Thymus (tissue), 11 donors: ENCODE measurements at regions not wholly inside any gene's neighbourhood (a gene's known extent, or its start where the extent isn't known, plus 50 kb on each side); places are given as distances from the start of the nearest gene placed in this dataset.

ENCODE experiments used
- DNase-seq, 9 donors: peaks; one replicate each; pipeline ENCODE4 v3.0.0-alpha.2; 2013; ENCODE audit warnings: low spot score in 9 of 9, low read depth in 6 of 9, missing footprints in 1 of 9
- H3K27ac ChIP-seq, 2 donors: one replicate each; pipeline ENCODE4 v1.5.1; 2013; ENCODE audit warnings: control low read depth in 1 of 2, low read depth in 1 of 2, low read length in 1 of 2, mild to moderate bottlenecking in 1 of 2, moderate library complexity in 1 of 2
- H3K27me3 ChIP-seq, 2 donors: one replicate each; pipeline ENCODE4 v1.5.1; 2013; ENCODE audit warnings: low read length in 1 of 2; ENCODE audit not compliant: control insufficient read depth in 2 of 2, insufficient read depth in 1 of 2
- H3K36me3 ChIP-seq, 2 donors: one replicate each; pipeline ENCODE4 v1.5.1; 2013; ENCODE audit warnings: low read length in 1 of 2, mild to moderate bottlenecking in 1 of 2, moderate library complexity in 1 of 2; ENCODE audit not compliant: control insufficient read depth in 2 of 2, insufficient read depth in 2 of 2
- H3K4me1 ChIP-seq, 2 donors: one replicate each; pipeline ENCODE4 v1.5.1; 2013; ENCODE audit warnings: low read length in 2 of 2; ENCODE audit not compliant: control insufficient read depth in 2 of 2, insufficient read depth in 2 of 2
- H3K4me3 ChIP-seq, 2 donors: one replicate each; pipeline ENCODE4 v1.5.1; 2013; ENCODE audit warnings: low read length in 2 of 2, control low read depth in 1 of 2, mild to moderate bottlenecking in 1 of 2
- H3K9me3 ChIP-seq, 2 donors: one replicate each; pipeline ENCODE4 v1.5.1; 2013; ENCODE audit warnings: low read length in 1 of 2, mild to moderate bottlenecking in 1 of 2; ENCODE audit not compliant: control insufficient read depth in 2 of 2, insufficient read depth in 1 of 2
- WGBS: extraction: QIAGEN DNeasy Blood & Tissue Kit; methylation state at CpG from one replicate; pipeline ENCODE4 v1.1.7; 2013; 5-methylcytosine and 5-hydroxymethylcytosine counted together
- donor health status: healthy.

DNA sequence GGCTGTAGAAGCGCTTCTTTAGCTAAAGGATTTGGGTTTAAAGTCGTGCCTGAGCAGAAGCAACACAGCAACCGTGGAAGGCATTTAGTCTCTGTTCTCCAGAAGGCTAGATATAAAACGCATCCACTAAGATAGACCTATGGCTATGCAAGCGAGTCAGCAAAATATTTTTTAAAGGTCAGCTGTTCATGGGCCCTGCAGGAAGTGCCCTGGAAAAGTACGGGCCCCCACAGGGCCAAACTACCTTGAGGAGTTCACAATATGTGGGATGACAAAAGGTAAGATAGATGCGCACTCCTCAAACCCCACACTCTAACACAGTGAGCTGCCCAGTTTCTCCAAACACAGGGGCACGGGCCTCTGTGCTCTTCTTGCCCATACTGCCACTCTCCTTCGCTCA lies 261.6 kb downstream of the VPS13C start:
- Histone ChIP-seq H3K4me1 (no peaks in the 10 kb centered on the region), H3K4me3 (no peak overlapping the region), H3K27ac (no peak overlapping the region), H3K27me3 (no peaks in the 10 kb centered on the region), H3K36me3 (no peaks in the 10 kb centered on the region), H3K9me3 (no peaks in the 10 kb centered on the region)
- 89% methylated on average over 9 of the region's 9 CpGs for WGBS
- DNase-seq: no peak

- Histone ChIP-seq H3K27me3 (no peaks in the 10 kb centered on the region), H3K4me1 (no peaks in the 10 kb centered on the region), H3K27ac (no peak overlapping the region), H3K9me3 (no peaks in the 10 kb centered on the region), H3K4me3 (no peak overlapping the region), H3K36me3 (no peaks in the 10 kb centered on the region)
- no peak for DNase-seq
- 93% methylated on average over 3 of the region's 3 CpGs for WGBS
Observed at GRCh38 chr15:61796056-61796455, 264.2 kb downstream of the VPS13C start.

GRCh38 chr15:61794881-61795280 lies 265.4 kb downstream of the VPS13C start:
- no peaks in the 10 kb centered on the region for H3K4me1 ChIP-seq
- no peaks in the 10 kb centered on the region for H3K36me3 ChIP-seq
- DNase-seq: no peak
- H3K27me3 ChIP-seq: no peaks in the 10 kb centered on the region
- no peak overlapping the region for H3K27ac ChIP-seq
- no peak overlapping the region for H3K4me3 ChIP-seq
- H3K9me3 ChIP-seq: no peaks in the 10 kb centered on the region
- WGBS: 68% methylated on average over 1 of the region's 1 CpG

GRCh38 chr15:61794276-61794675 lies 266.0 kb downstream of the VPS13C start:
- Histone ChIP-seq H3K4me1 (no peaks in the 10 kb centered on the region), H3K36me3 (no peaks in the 10 kb centered on the region), H3K9me3 (no peaks in the 10 kb centered on the region), H3K27me3 (no peaks in the 10 kb centered on the region), H3K27ac (no peak overlapping the region), H3K4me3 (no peak overlapping the region)
- 89% methylated on average over 1 of the region's 1 CpG for WGBS
- no peak for DNase-seq

DNA sequence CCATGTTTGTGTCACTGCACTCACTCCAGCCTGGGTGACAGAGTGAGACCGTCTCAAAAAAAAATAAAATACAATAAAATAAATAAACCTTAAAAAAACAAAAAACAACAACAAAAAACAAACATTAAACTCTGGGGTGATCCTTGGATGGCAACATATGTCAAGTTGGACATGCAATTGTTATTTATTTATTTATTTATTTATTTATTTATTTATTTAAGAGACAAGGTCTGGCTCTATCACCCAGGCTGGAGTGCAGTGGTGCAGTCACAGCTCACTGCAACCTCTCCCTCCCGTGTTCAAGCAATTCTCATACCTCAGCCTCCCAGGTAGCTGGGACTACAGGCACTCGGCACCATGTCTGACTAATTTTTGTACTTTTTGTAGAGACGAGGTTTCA lies 275.5 kb downstream of the VPS13C start:
- no peak overlapping the region for H3K27ac ChIP-seq

GRCh38 chr15:61780278-61780980 lies 279.8 kb downstream of the VPS13C start:
- H3K9me3 ChIP-seq: no peaks in the 10 kb centered on the region
- H3K36me3 ChIP-seq: no peaks in the 10 kb centered on the region
- DNase-seq: no peak
- 94% methylated on average over 8 of the region's 8 CpGs for WGBS
- no peak overlapping the region for H3K27ac ChIP-seq
- H3K4me1 ChIP-seq: no peaks in the 10 kb centered on the region
- H3K27me3 ChIP-seq: no peaks in the 10 kb centered on the region
- H3K4me3 ChIP-seq: no peak overlapping the region

More for the DNA sequence above, 275.5 kb downstream of the VPS13C start:
- H3K9me3 ChIP-seq: no peaks in the 10 kb centered on the region
- no peaks in the 10 kb centered on the region for H3K27me3 ChIP-seq
- no peak for DNase-seq
- WGBS: 95% methylated on average over 4 of the region's 4 CpGs
- H3K4me1 ChIP-seq: no peaks in the 10 kb centered on the region
- H3K36me3 ChIP-seq: no peaks in the 10 kb centered on the region
- H3K4me3 ChIP-seq: no peak overlapping the region

DNA sequence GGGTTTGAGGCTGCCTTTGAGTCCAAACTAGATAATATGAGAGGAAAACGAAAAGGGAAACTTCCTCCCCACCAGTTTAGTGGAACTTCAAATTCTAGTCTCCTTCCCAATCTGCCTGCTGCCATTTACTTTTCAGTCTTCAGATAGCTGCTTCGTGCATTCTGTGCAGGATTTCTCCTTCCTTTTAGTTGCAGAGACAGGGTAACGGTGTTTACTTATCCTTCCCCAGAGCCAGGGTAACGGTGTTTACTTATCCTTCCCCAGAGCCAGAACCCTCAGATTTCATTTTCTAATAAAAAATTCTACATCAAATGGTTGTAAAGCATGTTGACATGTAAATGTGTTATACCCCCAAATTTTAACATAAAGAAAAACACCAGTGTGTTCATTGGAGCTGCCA lies 282.6 kb downstream of the VPS13C start:
- 90% methylated on average over 4 of the region's 4 CpGs for WGBS
- Histone ChIP-seq H3K4me3 (no peak overlapping the region), H3K27me3 (no peaks in the 10 kb centered on the region), H3K4me1 (no peaks in the 10 kb centered on the region), H3K36me3 (no peaks in the 10 kb centered on the region), H3K9me3 (no peaks in the 10 kb centered on the region), H3K27ac (no peak overlapping the region)
- no peak for DNase-seq

DNA sequence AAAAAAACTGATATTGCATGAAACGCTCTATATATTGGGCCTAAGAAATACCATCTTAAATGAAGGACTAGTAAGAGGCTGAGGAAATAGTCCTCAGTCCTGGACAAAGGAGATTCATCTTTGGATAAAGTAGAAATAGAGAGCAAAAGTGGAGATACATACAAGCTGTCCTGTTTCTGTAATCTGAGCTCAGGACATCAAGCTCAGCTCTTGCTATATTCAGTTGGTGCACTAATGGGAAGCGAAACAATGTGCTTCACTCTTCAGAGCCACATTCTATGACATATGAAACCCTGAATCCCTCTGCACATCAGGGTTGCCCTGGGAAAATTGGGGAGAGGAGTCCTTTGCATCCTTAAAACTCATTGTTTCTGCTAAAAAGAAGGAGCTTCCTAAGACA lies 290.7 kb downstream of the VPS13C start:
- no peak for DNase-seq
- H3K27ac ChIP-seq: no peak overlapping the region
- H3K27me3 ChIP-seq: no peaks in the 10 kb centered on the region
- whole genome bisulfite sequencing: 93% methylated on average over 2 of the region's 2 CpGs
- H3K9me3 ChIP-seq: no peaks in the 10 kb centered on the region
- no peaks in the 10 kb centered on the region for H3K36me3 ChIP-seq
- H3K4me3 ChIP-seq: no peak overlapping the region
- no peaks in the 10 kb centered on the region for H3K4me1 ChIP-seq

- H3K9me3 ChIP-seq: no peaks in the 10 kb centered on the region
- no peak for DNase-seq
- H3K4me1 ChIP-seq: no peaks in the 10 kb centered on the region
- WGBS: 95% methylated on average over 2 of the region's 2 CpGs
- no peaks in the 10 kb centered on the region for H3K36me3 ChIP-seq
- no peaks in the 10 kb centered on the region for H3K27me3 ChIP-seq
- H3K4me3 ChIP-seq: no peak overlapping the region
- H3K27ac ChIP-seq: no peak overlapping the region
Observed at GRCh38 chr15:61768131-61768530, 292.1 kb downstream of the VPS13C start.
